ENCODE measurements at regions not wholly inside any gene's neighbourhood (a gene's known extent, or its start where the extent isn't known, plus 50 kb on each side); places are given as distances from the start of the nearest gene placed in this dataset.
A peak's percentile ranks its signal among the peaks of the same experiment; 100 is the strongest.

DNA sequence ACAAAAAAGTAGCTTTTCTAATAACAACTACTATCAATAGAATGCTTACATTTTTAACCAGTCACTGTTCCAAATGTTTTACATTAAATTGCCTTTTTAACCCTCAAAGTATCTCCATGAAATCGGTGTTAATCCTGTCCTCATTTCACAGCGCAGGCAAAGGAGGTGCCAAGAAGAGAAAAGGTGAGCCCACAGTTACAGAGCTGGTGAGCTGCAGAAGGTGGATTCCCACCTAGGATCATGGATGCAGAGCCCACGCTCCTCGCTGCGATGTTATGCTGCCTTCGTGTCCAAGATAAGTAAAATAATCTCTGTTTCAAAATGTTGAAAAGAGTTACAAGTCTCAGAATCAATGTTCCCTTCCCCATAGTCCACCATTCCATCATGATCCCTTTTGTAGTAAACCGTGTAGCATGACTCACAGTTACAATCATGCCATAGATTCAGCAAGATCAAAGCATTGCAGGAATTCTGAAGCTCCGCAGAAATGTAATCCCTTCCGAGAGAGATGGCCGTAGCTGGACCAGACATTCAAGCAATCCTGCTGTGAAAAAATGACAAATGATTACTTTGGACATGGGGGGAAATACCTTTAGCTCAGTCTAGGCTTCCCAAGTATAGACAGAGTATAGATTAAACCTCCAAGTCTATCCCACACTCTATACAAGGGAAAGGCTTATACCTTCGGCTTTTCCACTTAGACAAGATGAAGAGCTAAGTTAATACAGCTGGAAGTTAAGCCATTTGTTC is 394.7 kb upstream of the AKR1E2 start:
- H3K4me3 ChIP-seq = no peak overlapping the region
- H3K9me3 ChIP-seq = no peaks in the 10 kb centered on the region
- no peaks in the 10 kb centered on the region for H3K27me3 ChIP-seq
- H3K4me1 ChIP-seq = peaks cover 0 to 10% (median 0%) of the 10 kb centered on the region in 4 donors
- DNase-seq = no peak
- intact Hi-C loops (cut with DNase I; ENCODE audit: low total_unique reads) = no loop called here
- H3K27ac ChIP-seq = no peak overlapping the region
- H3K36me3 ChIP-seq = no peaks in the 10 kb centered on the region
- TF ChIP-seq, protein P1, sequence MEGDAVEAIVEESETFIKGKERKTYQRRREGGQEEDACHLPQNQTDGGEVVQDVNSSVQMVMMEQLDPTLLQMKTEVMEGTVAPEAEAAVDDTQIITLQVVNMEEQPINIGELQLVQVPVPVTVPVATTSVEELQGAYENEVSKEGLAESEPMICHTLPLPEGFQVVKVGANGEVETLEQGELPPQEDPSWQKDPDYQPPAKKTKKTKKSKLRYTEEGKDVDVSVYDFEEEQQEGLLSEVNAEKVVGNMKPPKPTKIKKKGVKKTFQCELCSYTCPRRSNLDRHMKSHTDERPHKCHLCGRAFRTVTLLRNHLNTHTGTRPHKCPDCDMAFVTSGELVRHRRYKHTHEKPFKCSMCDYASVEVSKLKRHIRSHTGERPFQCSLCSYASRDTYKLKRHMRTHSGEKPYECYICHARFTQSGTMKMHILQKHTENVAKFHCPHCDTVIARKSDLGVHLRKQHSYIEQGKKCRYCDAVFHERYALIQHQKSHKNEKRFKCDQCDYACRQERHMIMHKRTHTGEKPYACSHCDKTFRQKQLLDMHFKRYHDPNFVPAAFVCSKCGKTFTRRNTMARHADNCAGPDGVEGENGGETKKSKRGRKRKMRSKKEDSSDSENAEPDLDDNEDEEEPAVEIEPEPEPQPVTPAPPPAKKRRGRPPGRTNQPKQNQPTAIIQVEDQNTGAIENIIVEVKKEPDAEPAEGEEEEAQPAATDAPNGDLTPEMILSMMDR (IDR thresholded peaks at IDR 0.05) = no peak

DNA sequence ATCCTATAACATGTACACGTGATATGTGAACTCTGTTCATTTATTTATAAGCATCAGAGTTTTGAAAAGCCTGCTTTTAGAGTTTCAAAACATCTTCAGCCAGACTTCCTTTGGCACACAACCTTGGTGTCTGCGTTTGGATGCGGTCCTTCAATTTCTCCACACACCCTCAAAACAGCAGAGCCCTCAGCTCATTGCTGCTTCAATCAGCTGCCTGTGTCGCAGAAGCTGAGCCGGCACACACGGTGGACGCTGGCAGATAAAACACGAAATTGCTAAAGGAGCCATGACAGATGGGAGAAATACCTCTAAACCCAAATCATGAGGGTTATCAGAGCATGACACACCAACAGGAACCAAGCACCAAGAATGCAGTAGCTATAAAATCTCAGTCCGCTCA is 396.4 kb upstream of the AKR1E2 start:
- DNase-seq = peak in 1 of 2 donors; percentile 35
- no peaks in the 10 kb centered on the region for H3K9me3 ChIP-seq
- H3K36me3 ChIP-seq = no peaks in the 10 kb centered on the region
- peaks cover 0 to 10% (median 0%) of the 10 kb centered on the region in 4 donors for H3K4me1 ChIP-seq
- no peaks in the 10 kb centered on the region for H3K27me3 ChIP-seq
- intact Hi-C loops (cut with DNase I; ENCODE audit: low total_unique reads) = no loop called here
- TF ChIP-seq, protein P1 (IDR thresholded peaks at IDR 0.05) = no peak
- no peak overlapping the region for H3K27ac ChIP-seq
- no peak overlapping the region for H3K4me3 ChIP-seq

DNA sequence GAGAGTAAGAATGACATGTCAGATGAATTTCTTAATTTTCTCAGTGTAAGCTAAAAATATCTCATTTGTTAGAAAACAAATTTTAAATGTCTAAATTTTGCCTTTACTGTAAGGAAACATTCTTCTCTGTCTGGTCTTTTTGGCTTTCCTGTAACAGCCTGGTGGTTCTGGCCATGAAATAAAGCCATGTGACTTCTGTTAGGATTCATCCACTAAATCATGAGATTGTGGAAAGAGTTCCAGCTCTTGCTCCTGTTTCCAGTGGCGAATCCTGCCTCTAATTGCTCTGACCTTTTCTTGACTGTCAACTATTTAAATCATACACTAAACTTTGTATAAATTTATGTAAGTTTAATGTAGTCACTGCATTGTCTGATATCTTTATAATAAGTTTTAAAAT is 398.5 kb upstream of the AKR1E2 start:
- Histone ChIP-seq H3K9me3 (no peaks in the 10 kb centered on the region), H3K4me3 (no peak overlapping the region), H3K27ac (no peak overlapping the region), H3K4me1 (peaks cover 0 to 10% (median 0%) of the 10 kb centered on the region in 4 donors), H3K36me3 (no peaks in the 10 kb centered on the region), H3K27me3 (no peaks in the 10 kb centered on the region)
- no peak for DNase-seq
- TF ChIP-seq, protein P1 (IDR thresholded peaks at IDR 0.05) = no peak
- intact Hi-C loops (cut with DNase I; ENCODE audit: low total_unique reads) = no loop called here

DNA sequence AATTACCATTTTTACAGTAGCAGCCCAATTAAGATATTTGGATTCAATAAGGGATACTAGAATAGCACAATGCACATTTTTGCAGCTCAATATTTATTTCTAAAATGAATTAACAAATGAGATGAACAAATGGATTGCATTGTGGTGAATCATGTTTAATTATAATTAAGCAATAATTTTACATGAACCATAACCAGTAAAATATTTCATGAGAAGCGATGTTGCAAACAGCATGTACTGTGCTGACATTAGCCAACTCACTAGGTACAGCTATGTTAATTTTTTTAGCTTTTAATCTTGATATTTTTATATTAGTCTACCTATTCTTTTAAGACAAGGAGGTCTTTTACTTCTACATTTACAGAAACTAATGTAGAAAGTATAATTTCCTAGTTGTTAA is 399.1 kb upstream of the AKR1E2 start:
- Histone ChIP-seq H3K9me3 (no peaks in the 10 kb centered on the region), H3K36me3 (no peaks in the 10 kb centered on the region), H3K4me3 (no peak overlapping the region), H3K27ac (no peak overlapping the region), H3K27me3 (no peaks in the 10 kb centered on the region), H3K4me1 (peaks cover 0 to 10% (median 0%) of the 10 kb centered on the region in 4 donors)
- intact Hi-C loops (cut with DNase I; ENCODE audit: low total_unique reads) = no loop called here
- no peak for DNase-seq
- TF ChIP-seq, protein P1 (IDR thresholded peaks at IDR 0.05) = no peak

DNA sequence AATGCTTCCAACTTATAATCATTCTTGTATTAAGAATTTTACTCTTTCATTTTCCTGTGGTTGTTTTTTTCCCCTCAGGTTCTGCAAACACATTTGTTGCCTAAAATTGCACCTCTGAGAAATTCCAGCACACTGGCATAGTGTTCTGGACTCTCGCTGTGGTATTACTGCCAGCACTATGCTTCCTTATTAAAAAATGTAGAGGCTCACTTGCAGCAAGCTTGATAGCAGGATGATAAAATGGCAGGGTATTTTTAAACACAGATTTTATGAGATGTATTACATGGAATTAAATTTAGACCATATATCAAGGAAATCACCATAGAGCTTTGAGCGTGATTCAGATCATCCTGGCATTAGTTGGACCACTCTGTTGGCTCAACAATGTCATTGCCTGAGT is 416.7 kb upstream of the AKR1E2 start:
- intact Hi-C loops (cut with DNase I; ENCODE audit: low total_unique reads) = no loop called here
- TF ChIP-seq, protein P1 (IDR thresholded peaks at IDR 0.05) = no peak
- Histone ChIP-seq H3K27ac (peak overlapping the region in 1 of 2 donors; percentile 6), H3K9me3 (no peaks in the 10 kb centered on the region), H3K27me3 (no peaks in the 10 kb centered on the region), H3K36me3 (no peaks in the 10 kb centered on the region), H3K4me3 (no peak overlapping the region), H3K4me1 (peaks cover 0 to 19% (median 3%) of the 10 kb centered on the region in 4 donors)
- no peak for DNase-seq
